GM18508 (cell line): ENCODE measurements at regions not wholly inside any gene's neighbourhood (a gene's known extent, or its start where the extent isn't known, plus 50 kb on each side); places are given as distances from the start of the nearest gene placed in this dataset.

ENCODE experiments used
- ATAC-seq: cut with Tn5 transposase; IDR thresholded peaks from one replicate; pipeline ENCODE4 v1.9.1; 2021; ENCODE audit warnings: moderate number of reproducible peaks; ENCODE audit not compliant: insufficient read depth, unreplicated experiment

DNA sequence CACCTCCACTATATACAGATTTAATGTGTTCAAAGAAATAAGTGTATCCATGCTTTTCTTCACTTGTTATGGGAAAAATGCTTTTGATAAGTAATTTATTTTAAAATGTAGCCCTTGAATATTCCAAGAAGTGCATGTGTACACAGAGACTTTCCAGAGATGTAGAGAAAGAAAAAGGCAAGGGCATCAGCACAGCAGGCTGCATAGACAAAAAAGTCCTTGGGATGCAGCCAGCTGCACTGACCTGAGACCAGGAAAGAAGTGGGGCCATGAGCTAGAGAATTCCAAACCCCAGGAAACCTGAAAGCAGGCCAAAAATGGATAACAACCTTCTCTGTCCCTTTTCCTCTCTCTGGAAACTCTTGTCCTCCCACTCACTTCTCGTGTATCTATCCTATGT is 51.6 kb upstream of the PRDM8 start:
- no peak for ATAC-seq

DNA sequence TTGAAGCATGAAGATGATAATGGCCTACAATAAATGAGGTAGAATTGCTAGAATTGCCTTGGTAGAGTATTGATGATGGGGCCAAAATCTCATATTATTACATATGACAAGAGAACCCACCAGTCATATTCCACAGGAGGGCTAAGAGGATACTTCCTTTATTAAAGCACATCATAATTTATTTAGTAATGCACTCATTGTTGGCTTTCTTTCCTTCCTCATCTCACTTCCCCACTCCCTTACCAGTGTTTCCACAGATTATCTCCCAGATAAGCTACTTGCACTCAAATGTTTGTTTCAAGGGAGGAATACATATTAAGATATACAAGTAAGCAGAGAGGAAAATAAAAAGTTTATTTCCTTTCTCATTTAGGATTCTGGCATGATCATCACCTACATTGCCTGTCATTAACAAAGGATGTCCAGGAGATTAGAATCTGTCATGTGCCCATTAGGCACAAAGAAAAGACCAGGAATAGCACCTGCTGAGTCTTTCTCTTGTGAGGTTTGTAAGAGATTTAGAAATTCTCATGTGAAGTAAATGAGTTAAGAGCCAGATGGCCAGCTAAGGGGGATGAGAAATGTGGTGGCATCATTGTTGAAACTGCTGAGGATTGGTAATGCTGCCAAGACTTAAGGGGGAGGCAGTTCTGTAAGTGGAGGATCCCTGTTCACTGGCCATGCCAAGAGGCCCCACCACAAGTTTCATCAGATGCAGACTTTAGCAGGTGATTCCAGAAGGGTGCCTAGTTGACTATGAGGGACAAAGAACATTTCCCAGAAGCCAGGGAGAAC is 52.4 kb upstream of the PRDM8 start:
- ATAC-seq: no peak

DNA sequence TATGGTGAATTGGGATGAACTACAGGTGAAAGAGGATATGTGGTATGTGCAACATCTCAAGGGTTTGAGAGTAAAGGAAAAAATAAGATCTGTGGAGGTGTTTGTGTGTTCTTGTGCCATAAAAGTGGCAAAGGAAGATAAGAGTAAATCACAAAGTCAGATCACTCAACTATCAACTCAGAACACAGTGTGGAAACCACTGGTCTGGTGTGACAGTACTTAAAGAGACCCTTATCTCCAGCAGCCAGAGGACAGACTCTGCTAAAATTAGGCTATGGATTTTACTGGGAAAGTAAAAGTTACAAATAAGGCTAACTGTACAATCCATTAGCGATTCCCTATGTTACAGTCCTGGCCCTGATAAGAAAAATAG is 54.0 kb upstream of the PRDM8 start:
- ATAC-seq: no peak

DNA sequence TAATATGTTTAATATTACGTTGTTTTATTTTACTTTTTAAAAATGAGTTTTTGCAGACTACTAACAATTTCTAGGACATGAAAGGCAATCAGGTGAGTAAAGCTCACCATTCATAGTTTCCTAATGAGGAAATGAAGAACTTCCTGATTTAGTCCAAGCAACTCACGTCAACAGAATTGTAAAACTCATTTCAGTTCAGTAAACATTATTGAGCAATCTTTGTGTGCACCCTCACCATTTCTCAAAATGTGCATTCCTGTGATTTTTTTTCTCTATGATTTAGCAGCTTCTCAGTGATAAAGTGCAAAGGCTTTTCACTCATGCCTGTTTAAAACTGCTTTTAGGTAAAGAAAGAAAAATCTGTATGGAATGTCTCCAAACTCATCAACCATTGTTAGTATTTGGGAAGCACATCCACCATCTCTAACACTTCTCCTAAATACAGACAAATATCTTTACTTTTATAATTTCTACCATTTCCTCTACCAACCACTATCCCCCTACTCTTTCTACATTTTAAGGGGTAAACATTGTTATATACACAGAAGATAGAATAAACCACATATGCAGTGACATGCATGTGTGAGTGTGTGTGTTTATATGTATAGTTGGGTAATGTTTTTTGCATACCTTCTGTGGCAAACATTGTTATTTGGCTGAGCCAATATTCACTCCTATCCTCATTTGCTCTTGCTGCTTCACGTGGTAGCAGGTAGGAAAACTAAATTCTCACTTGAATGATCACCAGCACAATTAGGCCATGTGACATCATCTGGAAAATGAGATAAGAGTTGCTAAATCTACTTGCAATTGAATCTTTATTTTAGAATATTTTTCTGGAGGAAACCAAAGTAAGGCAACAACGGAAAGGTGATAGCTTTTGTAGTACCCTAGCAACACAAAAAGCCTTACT is 54.7 kb upstream of the PRDM8 start:
- ATAC-seq: no peak

DNA sequence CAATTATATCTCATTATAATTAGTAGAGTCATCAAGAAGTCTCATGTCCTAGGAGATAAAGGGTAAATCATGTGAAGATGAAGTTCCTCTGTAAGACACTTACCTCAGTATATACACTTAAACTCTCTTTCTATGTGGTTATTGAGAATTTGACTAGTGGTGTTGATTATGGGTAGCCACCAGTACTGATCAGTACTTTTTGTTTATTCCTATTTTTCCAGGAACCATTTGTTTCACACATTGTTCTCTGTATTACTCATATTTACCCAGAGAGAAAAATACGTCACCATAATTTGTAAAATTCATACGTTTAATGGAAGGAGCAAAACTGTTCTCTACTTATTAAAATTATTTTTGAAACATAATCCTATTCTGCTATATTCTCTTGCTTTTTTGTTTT is 55.8 kb upstream of the PRDM8 start:
- ATAC-seq: no peak

DNA sequence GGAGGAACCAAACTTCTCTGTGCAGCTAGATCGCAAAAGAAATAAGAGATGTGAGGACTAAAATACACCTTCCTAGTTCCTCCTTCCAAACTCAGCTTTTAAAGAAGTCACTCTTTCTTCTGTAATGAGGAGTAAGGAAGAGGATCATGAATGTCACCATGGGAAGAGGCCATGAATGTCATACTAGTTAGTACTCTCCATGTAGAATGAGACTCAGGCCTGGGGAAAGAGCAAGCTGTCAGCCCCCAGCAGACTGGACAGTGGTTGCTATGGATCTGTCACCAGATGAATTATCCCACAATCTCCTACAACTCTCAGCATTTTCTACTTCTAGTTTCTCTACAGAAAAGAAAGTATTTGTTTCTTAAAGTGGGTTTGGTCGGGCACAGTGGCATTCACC is 57.1 kb upstream of the PRDM8 start:
- no peak for ATAC-seq

DNA sequence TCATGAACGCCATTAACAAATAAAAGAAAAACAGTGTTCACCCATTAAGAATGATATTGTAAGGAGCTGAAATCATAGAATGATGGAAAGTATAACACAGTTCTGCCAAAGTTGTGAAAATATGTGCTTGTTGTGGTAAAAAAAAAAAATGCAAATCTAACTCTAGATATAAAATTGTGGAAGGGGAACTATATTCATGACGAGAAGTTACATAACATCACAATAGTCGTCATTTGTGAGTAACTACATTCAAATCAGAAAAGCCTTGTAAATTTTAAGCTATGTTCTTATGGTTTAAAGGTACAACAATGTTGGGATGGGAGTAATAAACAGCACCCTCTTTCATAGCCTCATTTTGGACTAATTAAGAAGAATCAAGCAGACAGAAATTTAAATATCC is 57.6 kb upstream of the PRDM8 start:
- ATAC-seq: no peak

DNA sequence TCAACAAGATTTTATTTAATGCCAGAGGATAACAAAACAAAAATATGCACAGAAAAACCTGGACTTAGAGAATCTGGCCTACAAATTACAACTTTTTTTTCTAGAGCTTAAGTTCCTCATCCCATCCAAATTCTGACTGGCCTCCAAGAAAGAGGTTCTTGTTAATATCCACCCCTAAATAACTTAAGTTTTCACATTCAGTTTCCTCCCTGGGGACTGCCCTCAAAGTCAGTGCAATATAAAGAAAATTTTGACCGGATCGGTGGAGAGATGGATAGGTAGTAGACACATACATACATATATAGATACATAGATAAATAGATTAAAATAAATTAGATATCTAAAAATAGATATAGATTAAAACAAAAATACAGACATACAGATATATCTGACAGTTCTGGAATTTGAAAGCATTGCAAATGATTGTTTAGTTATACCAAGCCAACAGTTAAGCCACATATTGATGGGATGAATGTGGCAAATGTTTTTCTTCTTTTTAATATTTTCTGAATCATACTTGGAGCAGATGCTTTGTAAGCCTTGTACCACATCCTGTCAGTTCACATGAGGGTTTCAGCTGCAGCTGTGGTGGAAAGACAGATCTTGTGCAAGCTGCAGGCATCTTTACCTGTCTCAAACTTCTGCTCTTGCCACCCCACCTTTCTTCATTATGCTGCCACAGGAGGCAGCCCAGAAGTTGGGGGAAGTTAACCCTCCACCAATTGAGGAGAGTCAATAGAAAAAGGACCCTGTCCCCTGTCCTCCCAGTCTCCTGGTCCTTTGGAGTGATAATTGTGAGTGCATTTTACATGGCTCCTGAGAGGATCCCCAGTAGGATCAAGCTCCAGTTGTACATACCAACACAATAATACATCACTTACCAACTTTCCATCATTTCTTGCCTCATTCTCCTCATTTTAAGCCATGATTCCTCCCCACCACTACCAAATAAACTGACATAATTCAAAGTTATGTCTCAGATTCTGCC is 58.5 kb upstream of the PRDM8 start:
- ATAC-seq: peak; percentile 97

DNA sequence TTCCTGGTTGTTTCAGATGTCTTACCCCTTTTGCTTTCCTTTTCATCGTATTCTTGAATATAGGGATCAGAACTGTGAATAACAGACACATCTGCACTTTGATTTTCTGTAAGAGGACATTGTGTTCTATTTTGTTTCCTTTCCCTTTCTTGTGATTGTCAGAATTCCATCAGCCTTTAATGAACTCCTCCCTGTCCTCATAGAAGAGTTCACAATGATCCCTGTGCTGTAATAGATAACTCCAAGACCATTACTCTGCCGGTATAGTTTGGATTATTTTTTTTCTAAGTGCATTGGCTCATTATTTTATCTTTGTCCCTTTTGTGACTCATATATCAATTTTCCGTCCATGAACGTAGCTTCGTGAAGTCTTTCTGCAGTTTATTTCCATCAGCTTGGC is 59.7 kb upstream of the PRDM8 start:
- no peak for ATAC-seq

DNA sequence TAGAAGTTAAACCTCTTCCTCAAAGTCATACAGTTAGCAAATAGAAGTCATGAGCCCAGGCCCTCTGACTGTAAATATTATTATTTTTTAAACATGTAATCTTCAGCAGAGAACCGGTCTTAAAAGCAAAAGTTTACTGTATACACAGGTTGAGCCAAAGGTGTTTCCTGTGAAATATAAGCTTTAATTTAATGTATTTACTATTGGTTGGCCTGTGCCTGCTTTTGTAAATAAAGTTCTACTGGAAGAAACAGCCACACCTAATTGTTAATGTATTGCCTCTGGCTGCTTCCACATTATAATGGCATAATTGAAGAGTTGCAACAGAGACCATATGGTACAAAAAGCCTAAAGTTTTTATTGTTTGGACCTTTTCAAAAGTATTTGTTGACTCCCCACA is 61.0 kb upstream of the PRDM8 start:
- ATAC-seq: no peak

DNA sequence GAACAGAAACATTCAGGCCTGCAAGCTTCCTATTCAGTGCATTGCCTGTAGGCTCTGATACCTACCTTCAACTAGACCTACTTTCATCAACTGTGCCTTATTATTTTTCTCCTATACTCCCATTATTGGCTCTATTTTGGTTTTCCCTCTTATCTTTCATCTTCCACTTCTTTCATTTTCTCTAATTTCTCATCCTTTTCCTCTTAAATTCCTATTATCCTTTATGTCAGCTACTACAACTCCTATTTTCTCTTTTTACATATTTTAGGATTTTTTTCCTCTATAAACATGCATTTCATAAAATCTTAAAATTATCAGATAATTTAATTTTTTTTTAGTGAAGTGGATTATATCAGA is 61.6 kb upstream of the PRDM8 start:
- ATAC-seq: no peak

DNA sequence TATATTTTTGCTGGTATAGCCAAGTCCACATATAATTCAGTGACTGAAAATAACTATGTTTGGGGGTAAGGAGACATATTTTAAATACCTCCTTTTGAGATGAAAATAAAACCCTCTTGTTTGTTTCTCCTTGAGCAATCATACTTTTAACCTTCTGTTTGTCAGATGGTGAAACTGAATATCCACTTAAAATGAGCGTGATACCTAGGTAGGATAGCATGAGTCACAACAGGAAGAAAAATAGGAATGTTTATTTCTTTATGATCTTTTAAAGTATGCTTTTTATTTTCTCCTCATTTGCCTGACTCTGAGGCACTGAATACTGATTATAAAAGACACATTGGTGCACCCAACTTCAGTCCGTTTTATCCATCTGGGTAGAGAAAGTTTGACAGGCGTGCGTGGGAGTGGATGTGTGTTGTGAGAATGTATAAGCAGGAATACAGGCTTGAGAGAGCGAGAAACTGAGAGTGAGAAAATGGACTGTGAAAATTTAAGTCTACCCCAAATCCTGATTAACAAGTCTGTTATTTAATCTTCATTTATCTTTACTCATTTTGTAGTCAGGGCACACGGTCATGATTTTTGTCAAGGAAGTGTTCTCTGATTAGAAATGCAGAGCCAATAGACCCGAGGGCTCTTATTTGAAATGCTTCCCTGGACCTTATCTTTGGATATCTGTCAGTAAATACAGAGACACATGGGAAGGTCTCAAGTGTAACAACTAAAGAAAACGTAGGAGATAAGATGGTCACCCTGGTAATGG is 62.1 kb upstream of the ANTXR2 start:
- ATAC-seq: no peak

DNA sequence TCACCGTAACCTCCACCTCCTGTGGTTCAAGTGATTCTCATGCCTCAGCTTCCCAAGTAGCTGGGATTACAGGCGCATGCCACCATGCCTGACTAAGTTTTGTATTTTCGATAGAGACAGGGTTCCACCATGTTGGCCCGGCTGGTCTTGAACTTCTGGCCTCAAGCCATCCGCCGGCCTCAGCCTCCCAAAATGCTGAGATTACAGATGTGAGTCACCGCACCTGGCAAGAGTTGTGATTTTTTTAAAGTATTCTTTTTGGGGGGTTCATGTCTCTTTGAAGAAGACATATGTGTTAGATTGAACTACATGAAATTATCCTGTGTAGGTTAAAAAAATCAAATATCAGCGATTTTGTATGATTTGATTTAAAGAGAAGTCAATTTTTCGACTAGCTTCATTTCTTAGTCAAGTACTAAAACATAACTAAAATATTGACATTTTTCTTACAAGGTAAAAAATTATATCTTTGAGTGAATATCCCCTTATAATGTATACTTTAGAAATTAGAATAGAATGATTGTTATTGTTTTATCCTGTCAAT is 60.3 kb upstream of the ANTXR2 start:
- no peak for ATAC-seq

DNA sequence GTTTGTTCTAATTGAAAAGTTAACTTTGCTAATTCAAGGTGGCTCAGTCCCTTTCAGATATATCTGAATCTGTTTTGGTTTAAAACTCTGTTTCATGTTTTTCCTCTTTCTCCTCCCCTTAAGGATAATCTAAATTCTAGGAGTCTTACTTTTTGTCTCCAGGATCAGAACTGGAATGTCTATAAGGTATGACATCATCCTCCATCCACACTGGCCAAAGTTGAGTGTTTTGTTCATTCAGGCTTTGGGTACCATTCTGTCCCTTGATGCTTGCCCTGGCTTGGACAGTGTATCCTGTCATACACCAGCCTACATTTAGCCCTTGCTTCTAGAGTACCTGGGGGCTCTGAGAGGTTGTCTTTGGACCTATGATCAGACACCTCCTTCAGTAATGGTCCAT is 56.8 kb upstream of the ANTXR2 start:
- no peak for ATAC-seq

DNA sequence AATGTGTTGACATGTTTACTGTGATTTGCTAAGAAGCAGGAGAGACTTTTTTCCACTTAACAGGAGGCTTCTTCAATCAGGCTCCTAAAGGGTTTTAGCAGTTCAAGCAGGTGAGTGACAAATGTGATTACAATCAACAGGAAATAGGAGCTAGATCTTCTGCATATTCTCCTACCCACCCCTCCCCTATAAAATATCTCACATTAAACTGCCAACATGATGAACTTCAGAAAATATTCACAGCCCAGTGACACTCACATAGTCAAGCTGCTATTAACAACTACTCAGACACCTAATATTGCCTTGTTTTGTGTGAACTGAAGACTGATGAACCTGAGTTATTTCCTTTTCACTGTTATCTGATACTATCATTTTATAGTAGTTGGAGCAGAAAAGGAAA is 55.9 kb upstream of the ANTXR2 start:
- ATAC-seq: no peak

DNA sequence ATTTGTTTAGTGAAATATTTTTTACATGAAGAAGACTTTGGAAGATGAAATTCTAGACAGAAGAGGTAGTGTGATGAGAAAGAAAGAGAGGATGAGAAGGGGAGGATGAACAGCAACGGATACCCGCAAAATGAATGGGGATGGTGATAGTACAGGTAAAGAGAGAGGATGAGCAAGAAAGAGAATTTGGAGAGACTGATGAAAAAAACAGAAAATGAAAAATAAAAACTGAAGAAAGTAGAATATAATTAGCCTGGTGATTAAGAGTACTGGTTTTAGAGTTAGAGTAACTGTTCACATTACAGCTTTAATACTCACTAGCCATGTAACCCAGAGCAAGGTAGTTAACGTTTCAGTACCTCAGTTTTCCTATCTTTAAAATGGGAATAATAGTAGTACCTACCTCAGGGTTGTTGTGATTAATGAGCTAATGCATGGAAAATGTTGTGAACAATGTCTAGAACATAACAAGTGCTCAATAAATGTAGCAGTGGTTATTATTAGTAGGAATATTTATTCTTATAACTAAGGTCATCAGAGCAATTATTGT is 54.9 kb upstream of the ANTXR2 start:
- ATAC-seq: no peak

DNA sequence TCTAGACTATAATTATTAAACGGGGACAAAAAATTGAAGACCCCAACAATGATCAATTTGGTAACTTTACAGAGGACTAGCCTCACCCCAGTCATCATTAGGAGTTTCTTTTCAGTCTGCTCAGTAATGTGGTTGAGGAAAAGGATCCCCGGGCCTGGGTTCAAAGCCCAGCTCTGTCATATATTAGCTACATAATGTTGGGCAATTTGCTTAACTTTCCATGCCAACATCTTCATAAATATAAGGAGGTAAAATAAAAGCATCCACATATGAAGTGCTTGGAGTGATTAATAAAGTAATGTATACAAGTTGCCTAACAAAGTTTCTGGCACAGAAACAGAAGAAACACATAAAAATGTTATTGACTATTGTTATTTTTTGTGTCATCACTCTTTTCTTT is 53.4 kb upstream of the ANTXR2 start:
- ATAC-seq: no peak

DNA sequence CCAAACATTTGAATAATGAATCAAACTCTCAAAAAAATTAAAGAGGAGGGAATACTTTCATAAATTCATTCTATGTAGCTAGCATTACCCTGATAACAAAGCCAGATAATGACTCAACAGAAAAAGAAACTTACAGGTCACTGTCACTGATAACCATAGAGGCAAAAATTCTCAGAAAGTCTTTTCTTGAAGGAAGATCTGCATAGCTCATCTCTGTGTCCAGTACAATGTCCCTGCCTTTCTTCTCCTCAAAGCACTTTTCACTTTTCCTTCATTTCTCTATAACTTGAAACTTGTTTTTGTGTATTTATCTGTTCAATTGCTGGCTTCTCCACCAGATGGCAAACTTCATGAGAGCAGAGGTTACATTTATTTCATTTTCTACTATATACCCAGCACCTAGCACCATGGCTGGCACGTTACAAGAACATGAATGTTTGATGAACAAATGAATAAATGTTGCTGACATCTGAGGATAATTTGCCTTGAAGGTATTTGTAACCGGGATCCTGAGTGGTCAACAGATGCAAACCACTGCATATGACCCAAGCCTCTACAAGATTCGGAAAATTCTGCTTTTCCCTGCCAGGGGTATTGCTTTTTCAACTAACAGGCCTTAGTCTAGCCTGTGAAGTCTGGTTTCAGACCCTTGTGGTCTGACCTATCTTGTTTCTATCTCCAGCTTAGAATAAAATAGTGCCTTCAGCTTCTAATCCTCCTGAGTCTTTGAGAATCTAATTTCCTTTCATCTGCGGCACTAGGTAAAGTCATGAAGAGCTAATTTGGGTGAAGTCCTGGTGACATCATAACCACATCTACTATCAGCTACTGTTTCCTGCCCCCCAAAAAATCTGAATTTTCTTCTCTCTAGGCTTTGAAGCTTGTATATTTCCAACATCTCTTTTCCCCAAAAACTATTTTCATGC is 52.5 kb upstream of the ANTXR2 start:
- no peak for ATAC-seq
